ENCODE measurements at regions not wholly inside any gene's neighbourhood (a gene's known extent, or its start where the extent isn't known, plus 50 kb on each side); places are given as distances from the start of the nearest gene placed in this dataset.

DNA sequence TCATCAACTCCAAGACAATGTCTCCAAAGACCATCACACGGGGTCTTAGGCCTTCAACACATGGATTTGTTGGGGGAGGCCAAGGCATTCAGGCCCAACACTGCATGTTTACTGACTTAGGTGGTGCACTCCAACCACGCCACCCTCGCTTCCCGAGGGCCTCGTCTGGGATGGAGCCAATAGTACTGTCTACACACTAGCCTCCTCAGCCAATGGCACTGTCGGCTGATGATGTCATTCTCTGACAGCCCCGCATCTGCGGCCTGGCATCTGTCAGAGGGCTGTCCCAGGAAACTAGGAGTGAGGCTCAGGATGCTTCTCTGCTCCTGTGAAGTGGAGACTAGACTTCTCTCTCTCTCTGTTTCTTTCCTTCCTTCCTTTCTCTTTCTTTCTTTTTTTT is 96.6 kb downstream of the TEX26 start:
- DNase-seq (no peak), ATAC-seq (no peak)
- Mint-ChIP-seq H3K4me3 (no peak overlapping the region), H3K27me3 (peaks cover 4% of the 10 kb centered on the region), H3K9me3 (no peaks in the 10 kb centered on the region), H3K27ac (no peak overlapping the region), H3K36me3 (ENCODE audit: low read depth) (no peaks in the 10 kb centered on the region), H3K4me1 (ENCODE audit: low read depth) (no peaks in the 10 kb centered on the region)
- TF ChIP-seq, protein P1, sequence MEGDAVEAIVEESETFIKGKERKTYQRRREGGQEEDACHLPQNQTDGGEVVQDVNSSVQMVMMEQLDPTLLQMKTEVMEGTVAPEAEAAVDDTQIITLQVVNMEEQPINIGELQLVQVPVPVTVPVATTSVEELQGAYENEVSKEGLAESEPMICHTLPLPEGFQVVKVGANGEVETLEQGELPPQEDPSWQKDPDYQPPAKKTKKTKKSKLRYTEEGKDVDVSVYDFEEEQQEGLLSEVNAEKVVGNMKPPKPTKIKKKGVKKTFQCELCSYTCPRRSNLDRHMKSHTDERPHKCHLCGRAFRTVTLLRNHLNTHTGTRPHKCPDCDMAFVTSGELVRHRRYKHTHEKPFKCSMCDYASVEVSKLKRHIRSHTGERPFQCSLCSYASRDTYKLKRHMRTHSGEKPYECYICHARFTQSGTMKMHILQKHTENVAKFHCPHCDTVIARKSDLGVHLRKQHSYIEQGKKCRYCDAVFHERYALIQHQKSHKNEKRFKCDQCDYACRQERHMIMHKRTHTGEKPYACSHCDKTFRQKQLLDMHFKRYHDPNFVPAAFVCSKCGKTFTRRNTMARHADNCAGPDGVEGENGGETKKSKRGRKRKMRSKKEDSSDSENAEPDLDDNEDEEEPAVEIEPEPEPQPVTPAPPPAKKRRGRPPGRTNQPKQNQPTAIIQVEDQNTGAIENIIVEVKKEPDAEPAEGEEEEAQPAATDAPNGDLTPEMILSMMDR (IDR thresholded peaks at IDR 0.05), result no peak
- intact Hi-C loops (cut with micrococcal nuclease), result no loop called here
- CTCF ChIA-PET, result no interaction called here
- POLR2A ChIA-PET, result no interaction called here

DNA sequence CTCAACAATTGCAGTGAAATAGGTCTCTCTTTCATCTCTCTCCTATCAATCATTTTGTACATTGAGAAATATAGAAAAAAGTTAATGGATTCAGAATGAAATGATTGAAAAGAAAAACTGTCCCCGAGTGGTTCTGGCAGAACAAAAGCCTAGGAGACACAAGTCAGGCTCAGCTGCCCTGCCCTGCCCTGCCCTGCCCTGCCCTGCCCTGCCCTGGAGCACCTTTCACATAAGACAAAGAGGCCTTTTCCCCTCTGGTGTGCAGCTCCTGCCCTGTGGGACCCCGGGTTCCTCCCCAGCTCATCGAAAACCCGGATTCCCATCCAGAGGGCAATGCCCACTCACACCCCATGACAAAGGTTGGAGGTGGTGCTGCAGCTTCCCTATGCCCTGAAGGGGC is 94.7 kb downstream of the TEX26 start:
- Mint-ChIP-seq H3K9me3 (no peaks in the 10 kb centered on the region), H3K27me3 (peaks cover 8% of the 10 kb centered on the region), H3K36me3 (ENCODE audit: low read depth) (no peaks in the 10 kb centered on the region), H3K27ac (no peak overlapping the region), H3K4me3 (no peak overlapping the region), H3K4me1 (ENCODE audit: low read depth) (no peaks in the 10 kb centered on the region)
- no peak for DNase-seq
- CTCF ChIA-PET, result no interaction called here
- no peak for ATAC-seq
- POLR2A ChIA-PET, result interaction anchor here (0.7 kb wide), 1 partner anchor 548 kb away, joined by 3 read pairs; no protein-coding TSS in a partner anchor
- TF ChIP-seq, protein P1 (IDR thresholded peaks at IDR 0.05), result no peak
- intact Hi-C loops (cut with micrococcal nuclease), result no loop called here
